ENCODE measurements at regions not wholly inside any gene's neighbourhood (a gene's known extent, or its start where the extent isn't known, plus 50 kb on each side); places are given as distances from the start of the nearest gene placed in this dataset.
A peak's percentile ranks its signal among the peaks of the same experiment; 100 is the strongest.
"Not testable (repeated sequence)": the region's sequence is repeated elsewhere in the genome, so short reads cannot be mapped to it uniquely, and the experiment has no call there.

DNA sequence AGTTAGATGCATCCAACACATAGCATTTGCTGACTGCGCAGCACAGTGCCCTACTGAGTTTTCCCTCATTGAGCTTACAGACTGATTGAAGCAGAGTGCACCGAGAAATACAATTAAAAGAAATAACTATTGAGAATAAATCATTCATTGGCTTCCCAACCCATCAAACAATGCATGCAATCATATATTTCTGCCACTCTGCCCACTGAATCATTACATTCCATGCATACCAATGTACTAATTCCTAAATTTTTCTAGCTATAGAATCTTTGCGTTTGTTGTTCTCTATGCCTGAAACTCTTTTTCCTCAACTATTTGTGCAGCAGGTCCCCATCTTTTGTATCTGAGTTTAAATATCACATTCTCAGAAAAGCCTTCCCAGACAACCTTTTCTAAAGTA, 783.8 kb downstream of the SORCS1 start:
- DNase-seq, result no peak

GRCh38 chr10:106378251-106378650, 786.3 kb downstream of the SORCS1 start:
- no peak for DNase-seq

DNA sequence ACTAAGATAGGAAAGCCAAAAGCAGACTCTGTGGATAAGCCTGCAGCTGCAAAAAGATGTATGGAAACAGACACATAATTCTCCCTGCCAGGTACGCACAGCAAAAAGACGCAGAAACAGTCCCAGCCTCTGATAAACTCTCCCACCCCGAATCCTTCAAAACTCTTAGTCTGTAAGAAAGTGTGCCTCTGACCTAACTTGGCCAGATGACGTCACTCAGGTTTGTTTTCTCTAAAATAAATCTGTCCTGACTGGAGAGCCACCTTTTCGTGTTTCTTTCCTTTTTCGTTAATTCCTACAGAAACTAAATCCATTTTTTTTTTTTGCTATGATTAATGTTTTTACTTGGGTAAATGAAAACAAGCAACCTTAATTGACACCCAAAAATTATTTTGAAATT, 793.8 kb downstream of the SORCS1 start:
- DNase-seq, result no peak

- DNase-seq, result no peak
These were observed 803.6 kb downstream of the SORCS1 start for GRCh38 chr10:106360870-106361269.

DNA sequence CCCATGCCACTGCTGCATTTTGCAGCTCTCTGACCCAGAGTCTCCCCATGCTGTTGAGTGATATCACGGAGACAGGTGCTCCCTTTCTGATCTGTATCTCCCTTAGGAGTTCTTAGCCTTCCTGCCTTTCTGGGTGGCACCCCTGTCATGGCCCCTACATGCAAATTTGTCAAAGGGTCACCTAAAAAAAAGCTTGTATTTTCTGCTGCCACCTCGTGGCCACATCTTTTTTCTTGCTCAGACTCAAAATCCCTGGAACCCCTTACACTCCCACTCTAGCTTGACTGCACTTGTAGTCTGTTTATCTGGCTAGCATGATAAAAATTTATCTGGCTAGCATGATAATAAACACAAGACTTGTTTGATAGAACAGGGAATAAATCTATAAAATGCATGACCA, 809.1 kb downstream of the SORCS1 start:
- DNase-seq, result no peak

- no peak for DNase-seq
These were observed 815.6 kb downstream of the SORCS1 start for GRCh38 chr10:106348933-106349332.

GRCh38 chr10:106347547-106347946, 817.0 kb downstream of the SORCS1 start:
- no peak for DNase-seq

- DNase-seq, result not testable (repeated sequence)
These were observed 821.0 kb downstream of the SORCS1 start for GRCh38 chr10:106343539-106343938.

DNA sequence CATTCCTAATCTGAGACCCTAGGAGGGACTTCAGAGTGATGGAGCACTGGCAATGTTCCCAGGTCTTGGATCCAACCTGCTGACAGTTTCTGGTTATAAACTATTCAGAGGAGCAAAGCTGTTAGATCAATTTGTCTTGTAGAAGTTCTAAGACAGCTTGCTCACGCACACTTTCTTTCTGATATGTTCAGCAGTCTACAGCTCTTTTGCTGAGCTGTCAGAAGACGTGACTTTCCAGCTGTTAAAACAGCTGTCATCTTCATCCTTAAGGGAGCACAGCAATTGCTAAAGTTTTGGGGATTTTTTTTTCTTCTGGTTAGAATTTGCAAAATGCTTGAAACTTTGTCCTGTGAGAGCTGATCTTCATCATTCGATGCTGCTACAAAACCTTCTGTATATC, 823.1 kb downstream of the SORCS1 start:
- peak; percentile 57 for DNase-seq

DNA sequence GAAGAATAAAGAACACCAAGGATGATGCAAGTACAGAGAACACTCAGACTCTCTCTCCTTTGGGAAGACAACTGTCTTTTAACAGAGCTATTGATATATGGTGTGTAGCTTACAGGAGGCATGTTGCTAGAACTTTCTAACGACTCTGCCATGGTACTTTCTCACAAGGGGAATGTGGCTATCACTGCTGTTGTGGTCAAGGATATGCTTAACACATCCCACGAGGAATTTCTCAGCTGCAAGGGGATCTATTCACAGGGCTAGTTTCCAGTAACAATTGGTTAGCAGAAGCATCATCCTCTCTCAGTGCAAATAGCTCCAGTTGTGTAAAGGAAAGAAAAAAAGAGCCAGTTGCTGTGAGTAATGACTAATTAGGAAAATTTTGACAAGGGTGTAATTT, 826.0 kb downstream of the SORCS1 start:
- no peak for DNase-seq

DNA sequence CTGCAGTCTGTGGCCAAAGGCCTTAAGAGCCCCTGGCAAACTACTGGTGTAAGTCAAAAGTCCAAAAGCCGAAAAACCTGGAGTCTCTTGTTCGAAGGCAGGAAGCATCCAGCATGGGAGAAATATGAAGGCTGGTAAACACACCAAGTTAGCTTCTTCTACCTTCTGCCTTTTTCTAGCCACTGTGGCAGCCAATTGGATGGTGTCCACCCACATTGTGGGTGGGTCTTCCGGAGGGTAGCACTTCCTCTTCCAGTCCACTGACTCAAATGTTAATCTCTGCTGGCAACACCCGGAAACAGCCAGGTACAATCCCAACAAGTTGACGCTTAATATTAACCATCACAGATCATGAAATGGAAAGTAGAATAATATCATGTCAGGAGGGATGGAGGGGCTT, 827.6 kb downstream of the SORCS1 start:
- no peak for DNase-seq

DNA sequence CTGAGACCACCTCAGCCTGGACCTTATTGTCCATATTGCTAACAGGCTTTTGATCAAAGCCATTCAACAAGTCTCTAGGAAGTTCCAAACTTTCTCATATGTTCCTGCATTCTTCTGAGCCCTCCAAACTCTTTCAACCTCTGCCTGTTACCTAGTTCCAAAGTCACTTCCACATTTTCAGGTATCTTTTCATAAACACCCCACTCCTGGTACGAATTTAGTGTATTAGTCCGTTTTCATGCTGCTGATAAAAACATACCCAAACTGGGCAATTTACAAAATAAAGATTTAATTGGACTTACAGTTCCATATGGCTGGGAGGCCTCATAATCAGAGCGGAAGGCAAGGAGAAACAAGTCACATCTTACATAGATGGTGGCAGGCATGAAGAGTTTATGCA, 836.8 kb downstream of the SORCS1 start:
- no peak for DNase-seq

GRCh38 chr10:106320876-106321275, 843.6 kb downstream of the SORCS1 start:
- DNase-seq, result no peak

DNA sequence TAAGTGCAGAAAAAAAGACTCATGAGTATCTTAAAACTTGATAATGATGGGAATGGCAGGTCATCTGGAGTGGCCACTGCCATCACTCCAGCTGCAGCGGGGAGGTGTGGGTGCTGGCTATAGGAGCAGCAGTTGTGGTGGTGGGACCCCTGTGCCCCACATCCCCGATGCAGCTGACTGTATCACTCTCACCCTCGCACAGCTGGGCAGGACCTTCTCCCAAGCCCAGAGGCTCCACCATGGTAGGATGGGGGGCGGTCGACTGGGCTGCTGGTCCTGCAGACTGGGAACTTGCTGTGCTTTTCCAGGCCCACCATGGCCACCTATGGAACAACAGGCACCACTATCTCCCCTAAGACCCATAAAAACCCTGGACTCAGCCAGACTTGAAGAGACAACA, 844.4 kb downstream of the SORCS1 start:
- no peak for DNase-seq

GRCh38 chr10:106317554-106317953, 847.0 kb downstream of the SORCS1 start:
- DNase-seq, result no peak

GRCh38 chr10:106313041-106313440, 851.5 kb downstream of the SORCS1 start:
- DNase-seq, result no peak

GRCh38 chr10:106312087-106312486, 852.4 kb downstream of the SORCS1 start:
- peak; percentile 38 for DNase-seq

- DNase-seq, result peak; percentile 76
These were observed 852.9 kb downstream of the SORCS1 start for GRCh38 chr10:106311590-106311989.

GRCh38 chr10:106310596-106310995, 853.9 kb downstream of the SORCS1 start:
- DNase-seq, result no peak

DNA sequence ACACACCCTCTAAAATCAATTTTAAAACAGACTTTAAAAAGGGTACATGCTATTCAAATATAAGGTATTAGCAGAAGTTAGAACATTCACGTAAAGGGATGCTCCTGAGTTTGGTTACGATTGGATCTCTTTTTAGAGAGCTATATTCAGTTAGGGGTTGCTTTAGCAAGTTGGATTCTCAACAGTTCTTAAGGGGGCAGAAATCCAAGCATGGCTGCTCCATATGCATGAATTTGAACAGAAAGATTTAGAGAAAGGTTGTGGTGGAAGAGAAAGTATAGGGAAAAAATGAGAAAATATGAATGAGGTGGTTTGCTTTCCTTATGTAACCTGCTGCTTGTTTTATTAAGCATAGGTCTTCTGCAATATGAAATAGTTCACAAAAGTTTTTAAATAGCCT, 855.1 kb downstream of the SORCS1 start:
- DNase-seq, result no peak

DNA sequence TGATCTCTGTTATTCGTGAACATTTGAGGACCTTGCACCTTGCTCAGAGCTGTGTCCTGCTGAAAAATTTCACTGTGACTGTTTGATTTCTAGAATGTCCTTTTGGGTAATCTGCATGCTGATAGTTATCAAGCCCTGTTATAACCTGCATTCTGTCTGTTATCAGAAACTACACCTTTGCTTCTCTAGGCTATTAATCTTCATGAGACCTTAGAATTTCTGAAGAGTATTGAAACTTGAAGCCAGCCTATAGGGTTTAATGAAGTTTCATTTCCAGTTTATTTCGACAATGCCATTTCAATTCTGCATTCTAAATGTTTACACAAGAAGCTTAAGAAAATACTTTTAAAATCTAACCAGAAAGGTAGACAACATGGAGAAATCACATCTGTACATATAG, 856.2 kb downstream of the SORCS1 start:
- DNase-seq, result no peak

DNA sequence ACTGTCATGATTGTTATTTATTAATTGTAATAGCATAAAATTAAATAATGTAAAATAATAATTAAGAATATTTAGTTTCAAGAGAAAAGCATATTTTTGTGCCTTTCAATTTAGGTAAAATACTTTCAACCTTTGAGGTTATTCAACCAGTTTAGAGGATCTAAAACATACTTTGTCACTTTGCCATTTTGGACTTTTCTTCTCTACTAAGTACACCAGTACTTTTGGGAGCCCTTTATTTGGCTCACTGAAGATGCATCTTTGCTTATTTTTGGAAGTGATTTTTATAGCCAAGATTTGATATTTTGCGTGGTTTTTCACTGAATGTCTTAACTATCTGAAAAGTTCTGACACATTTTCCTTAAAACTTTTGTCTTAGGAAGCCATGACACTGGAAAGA, 860.5 kb downstream of the SORCS1 start:
- no peak for DNase-seq

DNA sequence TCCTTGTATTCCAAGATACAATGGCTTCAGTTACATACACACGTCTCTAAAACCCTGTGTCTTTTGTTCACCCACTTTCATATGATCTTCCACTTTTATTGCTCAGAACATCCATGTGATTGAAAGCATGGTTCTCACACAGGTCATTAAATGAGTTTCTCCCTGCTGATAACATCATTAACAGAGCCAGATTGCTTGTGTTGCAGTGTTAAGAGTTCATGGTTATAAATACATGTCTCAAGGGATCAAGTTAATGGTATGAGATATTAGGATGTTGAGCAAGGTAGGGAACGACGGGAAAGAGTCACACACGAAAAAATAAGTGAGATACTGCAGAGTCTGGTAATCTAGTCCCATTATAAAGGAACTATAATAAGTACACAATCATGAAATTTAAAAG, 861.5 kb downstream of the SORCS1 start:
- DNase-seq, result no peak

DNA sequence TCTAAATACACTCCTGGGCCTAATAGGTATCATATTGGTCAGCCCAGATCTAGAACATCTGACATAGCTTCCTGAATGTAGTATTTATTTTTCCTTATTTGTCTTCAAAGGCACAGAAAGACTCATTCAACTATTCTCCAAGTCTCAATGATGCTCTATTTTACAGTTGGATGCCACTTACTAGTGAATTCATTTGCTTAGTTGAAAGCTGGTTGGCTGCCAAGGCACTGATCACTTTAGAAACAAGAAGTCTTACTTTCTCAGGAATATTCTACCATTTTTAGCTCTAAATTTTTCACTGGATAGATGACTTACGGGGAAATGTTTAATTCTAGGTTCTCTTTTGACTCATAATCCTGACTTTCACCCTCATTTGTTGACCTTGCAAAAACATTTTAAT, 863.4 kb downstream of the SORCS1 start:
- DNase-seq, result no peak

DNA sequence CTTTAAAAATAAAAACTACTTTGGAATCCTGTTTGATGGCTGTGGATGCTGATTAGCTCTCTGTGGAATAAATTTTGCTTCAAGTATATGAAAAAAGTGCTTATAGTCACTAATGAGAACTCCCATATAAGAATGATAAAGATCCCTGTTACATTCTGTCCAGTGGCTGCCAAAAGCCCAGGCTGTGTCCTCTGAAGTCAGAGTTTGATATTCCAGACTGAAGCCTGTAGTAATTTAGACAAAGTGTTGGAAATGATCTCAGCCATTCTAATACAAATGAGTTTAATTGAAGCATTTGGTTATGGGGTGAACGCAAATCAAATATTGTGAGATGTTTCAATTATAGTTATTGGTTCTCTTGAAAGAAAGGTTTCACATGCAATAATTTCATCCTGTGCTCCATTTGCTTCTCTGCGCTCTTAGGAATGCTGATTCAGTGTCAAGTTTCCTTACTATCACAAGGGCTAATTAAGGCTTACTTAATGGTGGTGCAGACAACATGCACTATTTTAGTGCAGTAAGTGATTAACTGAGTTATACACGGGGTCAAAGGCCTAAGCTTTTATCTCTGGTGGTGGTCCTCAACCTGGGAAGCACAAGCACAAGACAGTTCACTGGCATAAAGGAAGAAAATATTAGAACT, 867.6 kb downstream of the SORCS1 start:
- DNase-seq, result no peak
